Trophoblast cell (in vitro differentiated cells and primary cell): ENCODE measurements at regions not wholly inside any gene's neighbourhood (a gene's known extent, or its start where the extent isn't known, plus 50 kb on each side); places are given as distances from the start of the nearest gene placed in this dataset.

Experiments
- DNase-seq, 2 donors: peaks; one replicate each; pipeline ENCODE4 v3.0.0-alpha.2; 2016
- H2AFZ ChIP-seq: 2 replicates; pipeline ENCODE4 v1.6.1; 2013; ENCODE audit warnings: low read length, moderate library complexity, mild to moderate bottlenecking; ENCODE audit not compliant: insufficient read depth, poor library complexity
- H2AK5ac ChIP-seq: 2 replicates; pipeline ENCODE4 v1.6.1; 2013; ENCODE audit warnings: mild to moderate bottlenecking, low read length
- H2BK120ac ChIP-seq: 2 replicates; pipeline ENCODE4 v1.6.1; 2013; ENCODE audit warnings: low read length, mild to moderate bottlenecking, moderate library complexity; ENCODE audit not compliant: insufficient read depth, poor library complexity
- H2BK12ac ChIP-seq: 2 replicates; pipeline ENCODE4 v1.6.1; 2013; ENCODE audit warnings: mild to moderate bottlenecking, low read length, moderate library complexity
- H2BK5ac ChIP-seq: 2 replicates; pipeline ENCODE4 v1.6.1; 2013; ENCODE audit warnings: low read length, low read depth, moderate library complexity, mild to moderate bottlenecking; ENCODE audit not compliant: poor library complexity
- H3K14ac ChIP-seq: 2 replicates; pipeline ENCODE4 v1.6.1; 2013; ENCODE audit warnings: mild to moderate bottlenecking, low read length
- H3K18ac ChIP-seq: 2 replicates; pipeline ENCODE4 v1.6.1; 2013; ENCODE audit warnings: mild to moderate bottlenecking, low read length
- H3K23ac ChIP-seq: 2 replicates; pipeline ENCODE4 v1.6.1; 2013; ENCODE audit warnings: low read length
- H3K27ac ChIP-seq: 2 replicates; pipeline ENCODE4 v1.5.1; 2013; ENCODE audit warnings: low read depth, mild to moderate bottlenecking, inconsistent platforms, low read length, moderate library complexity
- H3K27me3 ChIP-seq: 2 replicates; pipeline ENCODE4 v1.6.1; 2013; ENCODE audit warnings: inconsistent platforms, mild to moderate bottlenecking, low read length, moderate library complexity; ENCODE audit not compliant: insufficient read depth
- H3K36me3 ChIP-seq, 2 experiments: 1 replicate in 1 of 2; 2 replicates in 1 of 2; pipeline ENCODE4 v1.6.1; 2013; ENCODE audit warnings: low read length in 2 of 2, mild to moderate bottlenecking in 2 of 2, moderate library complexity in 1 of 2; ENCODE audit not compliant: insufficient read depth in 2 of 2, control insufficient read depth in 1 of 2
- H3K4ac ChIP-seq: 2 replicates; pipeline ENCODE4 v1.6.1; 2013; ENCODE audit warnings: low read depth, mild to moderate bottlenecking, low read length, moderate library complexity
- H3K4me1 ChIP-seq, 2 experiments: 1 replicate in 1 of 2; 2 replicates in 1 of 2; pipeline ENCODE4 v1.6.1; 2013; ENCODE audit warnings: low read length in 2 of 2, mild to moderate bottlenecking in 2 of 2, moderate library complexity in 1 of 2; ENCODE audit not compliant: insufficient read depth in 2 of 2, control insufficient read depth in 1 of 2
- H3K4me2 ChIP-seq: 2 replicates; pipeline ENCODE4 v1.6.1; 2013; ENCODE audit warnings: inconsistent platforms, mild to moderate bottlenecking, low read length, moderate library complexity
- H3K4me3 ChIP-seq: 2 replicates; pipeline ENCODE4 v1.5.1; 2013; ENCODE audit warnings: mild to moderate bottlenecking, low read depth, low read length, inconsistent platforms
- H3K79me1 ChIP-seq: one replicate; pipeline ENCODE4 v1.6.1; 2013; ENCODE audit warnings: low read length
- H3K79me2 ChIP-seq: 2 replicates; pipeline ENCODE4 v1.6.1; 2013; ENCODE audit warnings: low read length, mild to moderate bottlenecking; ENCODE audit not compliant: control insufficient read depth, insufficient read depth, poor library complexity
- H3K9ac ChIP-seq: 2 replicates; pipeline ENCODE4 v1.6.1; 2013; ENCODE audit warnings: mild to moderate bottlenecking, low read length
- H3K9me3 ChIP-seq: 2 replicates; pipeline ENCODE4 v1.6.1; 2013; ENCODE audit warnings: low read depth, mild to moderate bottlenecking, control low read depth, inconsistent platforms, low read length; ENCODE audit not compliant: insufficient read depth
- H4K12ac ChIP-seq: 2 replicates; pipeline ENCODE4 v1.6.1; 2013; ENCODE audit warnings: low read depth, mild to moderate bottlenecking, low read length, moderate library complexity
- H4K8ac ChIP-seq: 2 replicates; pipeline ENCODE4 v1.6.1; 2013; ENCODE audit warnings: low read depth, mild to moderate bottlenecking, low read length, moderate library complexity
- H4K91ac ChIP-seq: one replicate; pipeline ENCODE4 v1.6.1; 2013; ENCODE audit warnings: low read depth, mild to moderate bottlenecking, low read length, moderate library complexity
- WGBS: extraction: QIAGEN DNeasy Blood & Tissue Kit; methylation state at CpG from one replicate; pipeline ENCODE4 v1.1.7; 2013; ENCODE audit warnings: missing lambda C conversion rate; ENCODE audit not compliant: insufficient read length, insufficient coverage; ENCODE audit errors: extremely low coverage; 5-methylcytosine and 5-hydroxymethylcytosine counted together

DNA sequence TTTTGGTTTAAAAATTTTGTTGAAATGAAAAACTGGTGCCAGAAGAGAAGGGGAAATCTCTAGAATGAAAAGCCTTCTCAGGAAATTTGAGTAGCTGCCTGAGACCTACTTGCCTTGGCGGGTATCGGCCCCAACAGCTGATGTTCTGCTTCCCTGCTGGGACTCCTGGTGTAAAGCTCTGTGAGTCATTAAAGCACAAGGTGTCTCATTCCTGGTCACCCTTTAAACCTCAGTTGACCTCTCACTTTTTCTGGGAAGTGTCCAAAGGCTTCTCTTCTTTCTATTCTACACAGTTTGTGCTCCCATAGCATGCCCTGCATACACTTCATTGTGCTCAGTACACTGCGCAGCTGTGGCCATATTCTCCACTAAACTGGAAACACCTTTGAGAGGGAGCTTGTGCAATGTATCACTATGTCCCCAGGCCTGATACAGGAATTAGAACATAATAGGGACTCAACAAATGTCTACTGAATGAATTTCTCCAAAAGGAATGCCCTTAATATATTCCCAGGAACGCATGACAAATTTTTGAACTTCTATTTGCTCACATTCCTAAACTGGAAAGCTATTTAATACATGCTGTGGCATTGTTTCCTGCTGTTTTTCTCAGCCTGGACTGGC lies 303.9 kb downstream of the SDHAF3 start:
- no peaks in the 10 kb centered on the region for H3K27me3 ChIP-seq
- no peak overlapping the region for H4K91ac ChIP-seq
- no CpG with 5 or more reads among the region's 4 CpGs for WGBS
- no peak overlapping the region for H3K4ac ChIP-seq
- H2BK120ac ChIP-seq, result no peak overlapping the region
- no peak overlapping the region for H4K12ac ChIP-seq
- H3K23ac ChIP-seq, result no peak overlapping the region
- no peak overlapping the region for H2BK12ac ChIP-seq
- no peaks in the 10 kb centered on the region for H3K4me1 ChIP-seq
- no peak overlapping the region for H3K27ac ChIP-seq
- no peaks in the 10 kb centered on the region for H3K79me1 ChIP-seq
- H3K14ac ChIP-seq, result no peak overlapping the region
- no peak overlapping the region for H3K4me2 ChIP-seq
- H3K36me3 ChIP-seq, result no peaks in the 10 kb centered on the region
- no peak overlapping the region for H3K9ac ChIP-seq
- H2AFZ ChIP-seq, result no peak overlapping the region
- H2AK5ac ChIP-seq, result no peak overlapping the region
- H3K4me3 ChIP-seq, result no peak overlapping the region
- H3K79me2 ChIP-seq, result no peaks in the 10 kb centered on the region
- H4K8ac ChIP-seq, result no peak overlapping the region
- H3K9me3 ChIP-seq, result no peaks in the 10 kb centered on the region
- DNase-seq, result peak; percentile 4 to 10
- H2BK5ac ChIP-seq, result no peak overlapping the region
- no peak overlapping the region for H3K18ac ChIP-seq

- no peak overlapping the region for H4K91ac ChIP-seq
- H3K23ac ChIP-seq, result no peak overlapping the region
- no CpG with 5 or more reads among the region's 1 CpG for WGBS
- no peaks in the 10 kb centered on the region for H3K79me1 ChIP-seq
- no peak overlapping the region for H3K4me2 ChIP-seq
- no peak overlapping the region for H3K18ac ChIP-seq
- no peak overlapping the region for H3K27ac ChIP-seq
- H2BK120ac ChIP-seq, result no peak overlapping the region
- H3K79me2 ChIP-seq, result no peaks in the 10 kb centered on the region
- H2AK5ac ChIP-seq, result no peak overlapping the region
- no peak overlapping the region for H3K9ac ChIP-seq
- H2AFZ ChIP-seq, result no peak overlapping the region
- no peak overlapping the region for H2BK12ac ChIP-seq
- DNase-seq, result no peak
- no peak overlapping the region for H2BK5ac ChIP-seq
- H3K36me3 ChIP-seq, result no peaks in the 10 kb centered on the region
- H4K8ac ChIP-seq, result no peak overlapping the region
- H3K4ac ChIP-seq, result no peak overlapping the region
- H3K9me3 ChIP-seq, result no peaks in the 10 kb centered on the region
- H4K12ac ChIP-seq, result no peak overlapping the region
- no peak overlapping the region for H3K14ac ChIP-seq
- no peak overlapping the region for H3K4me3 ChIP-seq
- H3K4me1 ChIP-seq, result no peaks in the 10 kb centered on the region
- no peaks in the 10 kb centered on the region for H3K27me3 ChIP-seq
These were observed 304.5 kb downstream of the SDHAF3 start for GRCh38 chr7:97422046-97422445.

- H4K91ac ChIP-seq, result no peak overlapping the region
- no peaks in the 10 kb centered on the region for H3K9me3 ChIP-seq
- H2AFZ ChIP-seq, result no peak overlapping the region
- H2AK5ac ChIP-seq, result no peak overlapping the region
- no peaks in the 10 kb centered on the region for H3K27me3 ChIP-seq
- H3K4ac ChIP-seq, result no peak overlapping the region
- H3K4me2 ChIP-seq, result no peak overlapping the region
- no peak overlapping the region for H3K27ac ChIP-seq
- H3K79me1 ChIP-seq, result no peaks in the 10 kb centered on the region
- H3K23ac ChIP-seq, result no peak overlapping the region
- no peak overlapping the region for H2BK12ac ChIP-seq
- no peak overlapping the region for H3K9ac ChIP-seq
- H3K4me1 ChIP-seq, result no peaks in the 10 kb centered on the region
- H3K14ac ChIP-seq, result no peak overlapping the region
- H3K4me3 ChIP-seq, result no peak overlapping the region
- H4K12ac ChIP-seq, result no peak overlapping the region
- H3K36me3 ChIP-seq, result no peaks in the 10 kb centered on the region
- H2BK5ac ChIP-seq, result no peak overlapping the region
- no peak for DNase-seq
- WGBS, result no CpG with 5 or more reads among the region's 9 CpGs
- no peak overlapping the region for H4K8ac ChIP-seq
- no peak overlapping the region for H3K18ac ChIP-seq
- no peaks in the 10 kb centered on the region for H3K79me2 ChIP-seq
- H2BK120ac ChIP-seq, result no peak overlapping the region
These were observed 301.9 kb upstream of the TAC1 start for GRCh38 chr7:97430006-97430405.

GRCh38 chr7:97439637-97440214 lies 292.2 kb upstream of the TAC1 start:
- H2BK5ac ChIP-seq, result no peak overlapping the region
- no peak overlapping the region for H4K8ac ChIP-seq
- WGBS, result no CpG with 5 or more reads among the region's 5 CpGs

More at GRCh38 chr7:97439637-97440214, 292.2 kb upstream of the TAC1 start:
- Histone ChIP-seq H2BK120ac (no peak overlapping the region), H3K36me3 (no peaks in the 10 kb centered on the region), H3K18ac (no peak overlapping the region), H3K23ac (no peak overlapping the region), H3K4me2 (no peak overlapping the region), H3K79me2 (no peaks in the 10 kb centered on the region), H3K4me3 (no peak overlapping the region), H2BK12ac (no peak overlapping the region), H3K4ac (no peak overlapping the region), H3K27me3 (no peaks in the 10 kb centered on the region), H3K79me1 (no peaks in the 10 kb centered on the region), H2AFZ (no peak overlapping the region), H2AK5ac (no peak overlapping the region), H3K9ac (no peak overlapping the region), H3K27ac (no peak overlapping the region), H4K91ac (no peak overlapping the region), H3K9me3 (peaks cover 4% of the 10 kb centered on the region), H3K14ac (no peak overlapping the region), H4K12ac (no peak overlapping the region), H3K4me1 (no peaks in the 10 kb centered on the region)
- no peak for DNase-seq
